HK-2 (cell line): ENCODE measurements at regions not wholly inside any gene's neighbourhood (a gene's known extent, or its start where the extent isn't known, plus 50 kb on each side); places are given as distances from the start of the nearest gene placed in this dataset.
A peak's percentile ranks its signal among the peaks of the same experiment; 100 is the strongest.

Experiments used
- DNase-seq: peaks from one replicate; pipeline ENCODE4 v3.0.0-alpha.2; 2018; ENCODE audit not compliant: unreplicated experiment

GRCh38 chr1:201656311-201657032 is 117.5 kb downstream of the NAV1 start:
- DNase-seq, result no peak

- DNase-seq, result no peak
Measured at GRCh38 chr1:201659572-201659971, 120.6 kb downstream of the NAV1 start.

- DNase-seq, result no peak
Measured at GRCh38 chr1:201660931-201661822, 122.2 kb downstream of the NAV1 start.

GRCh38 chr1:201661823-201662359 is 123.0 kb downstream of the NAV1 start:
- DNase-seq, result no peak

GRCh38 chr1:201662646-201663045 is 123.7 kb downstream of the NAV1 start:
- no peak for DNase-seq

- no peak for DNase-seq
Measured at GRCh38 chr1:201663491-201664113, 124.7 kb downstream of the NAV1 start.

GRCh38 chr1:201665036-201665435 is 126.1 kb downstream of the NAV1 start:
- no peak for DNase-seq

GRCh38 chr1:201666102-201666501 is 127.2 kb downstream of the NAV1 start:
- no peak for DNase-seq

- DNase-seq, result no peak
Measured at GRCh38 chr1:201666645-201667044, 127.7 kb downstream of the NAV1 start.

- DNase-seq, result no peak
Measured at GRCh38 chr1:201667479-201667878, 128.6 kb downstream of the NAV1 start.

- DNase-seq, result no peak
Measured at GRCh38 chr1:201670517-201670916, 131.6 kb downstream of the NAV1 start.

GRCh38 chr1:201672685-201673084 is 133.8 kb downstream of the NAV1 start:
- no peak for DNase-seq

- DNase-seq, result no peak
Measured at GRCh38 chr1:201673093-201673492, 134.2 kb downstream of the NAV1 start.

GRCh38 chr1:201673915-201674314 is 135.0 kb downstream of the NAV1 start:
- no peak for DNase-seq

GRCh38 chr1:201675143-201675542 is 136.2 kb downstream of the NAV1 start:
- peak; percentile 71 for DNase-seq

- DNase-seq, result peak; percentile 56
Measured at GRCh38 chr1:201676197-201676596, 137.3 kb downstream of the NAV1 start.

- DNase-seq, result no peak
Measured at GRCh38 chr1:201676641-201677040, 137.7 kb downstream of the NAV1 start.

- no peak for DNase-seq
Measured at GRCh38 chr1:201678264-201679101, 139.6 kb downstream of the NAV1 start.

- DNase-seq, result no peak
Measured at GRCh38 chr1:201681375-201681774, 142.4 kb downstream of the NAV1 start.

- DNase-seq, result no peak
Measured at GRCh38 chr1:201682964-201683363, 144.0 kb downstream of the NAV1 start.

GRCh38 chr1:201683397-201683796 is 144.5 kb downstream of the NAV1 start:
- DNase-seq, result no peak
